Adrenal gland (tissue), 5 donors: ENCODE measurements at regions not wholly inside any gene's neighbourhood (a gene's known extent, or its start where the extent isn't known, plus 50 kb on each side); places are given as distances from the start of the nearest gene placed in this dataset.

Experiments
- POLR2A ChIP-seq, 2 donors: fragments of 450-650 bp; IDR thresholded peaks; one replicate each; pipeline ENCODE4 v1.6.1; 2017; ENCODE audit warnings: antibody characterized with exemption in 2 of 2, mild to moderate bottlenecking in 2 of 2, moderate library complexity in 1 of 2
- TF ChIP-seq, protein P1 (sequence below), 6 experiments: fragments of 450-650 bp in 4 of 6; fragments of 200-600 bp in 2 of 6; sonication (generic) in 1 of 6; IDR thresholded peaks; 1 replicate in 5 of 6; 2 replicates in 1 of 6; pipeline versions ENCODE4 v1.5.1 to v1.8.0; 2016 to 2021; ENCODE audit warnings: antibody characterized with exemption in 6 of 6, mild to moderate bottlenecking in 2 of 6, moderate library complexity in 1 of 6
- donor health status: DM: no; HTN: no; CAD: no.

DNA sequence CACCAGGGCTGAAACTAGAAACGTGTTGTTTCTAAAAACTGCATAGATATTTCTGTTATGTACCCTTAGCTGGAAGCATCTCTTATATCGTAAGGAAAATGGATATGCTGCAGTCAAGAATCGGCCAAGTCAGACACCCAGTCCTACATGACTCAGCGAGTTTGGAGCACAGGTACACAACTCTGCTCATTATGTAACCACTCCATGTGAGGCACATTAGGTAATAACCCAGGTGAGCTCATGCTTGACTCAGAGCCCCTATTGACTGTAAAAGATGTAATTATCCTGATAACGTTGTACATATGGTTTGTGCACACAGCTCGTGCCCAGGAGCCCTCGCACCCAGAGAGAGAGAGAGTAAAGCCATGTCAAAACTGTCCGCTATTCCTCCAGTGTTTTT, 593.7 kb upstream of the ACO1 start:
- TF ChIP-seq, protein P1, sequence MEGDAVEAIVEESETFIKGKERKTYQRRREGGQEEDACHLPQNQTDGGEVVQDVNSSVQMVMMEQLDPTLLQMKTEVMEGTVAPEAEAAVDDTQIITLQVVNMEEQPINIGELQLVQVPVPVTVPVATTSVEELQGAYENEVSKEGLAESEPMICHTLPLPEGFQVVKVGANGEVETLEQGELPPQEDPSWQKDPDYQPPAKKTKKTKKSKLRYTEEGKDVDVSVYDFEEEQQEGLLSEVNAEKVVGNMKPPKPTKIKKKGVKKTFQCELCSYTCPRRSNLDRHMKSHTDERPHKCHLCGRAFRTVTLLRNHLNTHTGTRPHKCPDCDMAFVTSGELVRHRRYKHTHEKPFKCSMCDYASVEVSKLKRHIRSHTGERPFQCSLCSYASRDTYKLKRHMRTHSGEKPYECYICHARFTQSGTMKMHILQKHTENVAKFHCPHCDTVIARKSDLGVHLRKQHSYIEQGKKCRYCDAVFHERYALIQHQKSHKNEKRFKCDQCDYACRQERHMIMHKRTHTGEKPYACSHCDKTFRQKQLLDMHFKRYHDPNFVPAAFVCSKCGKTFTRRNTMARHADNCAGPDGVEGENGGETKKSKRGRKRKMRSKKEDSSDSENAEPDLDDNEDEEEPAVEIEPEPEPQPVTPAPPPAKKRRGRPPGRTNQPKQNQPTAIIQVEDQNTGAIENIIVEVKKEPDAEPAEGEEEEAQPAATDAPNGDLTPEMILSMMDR (IDR thresholded peaks at IDR 0.05), result no peak
- no peak for TF ChIP-seq POLR2A (IDR thresholded peaks at IDR 0.05)
